ENCODE measurements at regions not wholly inside any gene's neighbourhood (a gene's known extent, or its start where the extent isn't known, plus 50 kb on each side); places are given as distances from the start of the nearest gene placed in this dataset.

GRCh38 chr10:55311848-55312635 is 511.0 kb upstream of the PCDH15 start:
- TF ChIP-seq EZH2 (IDR thresholded peaks at IDR 0.05) = no peak
- no peak for TF ChIP-seq EZH2phosphoT487 (IDR thresholded peaks at IDR 0.05)
- TF ChIP-seq, protein P1, sequence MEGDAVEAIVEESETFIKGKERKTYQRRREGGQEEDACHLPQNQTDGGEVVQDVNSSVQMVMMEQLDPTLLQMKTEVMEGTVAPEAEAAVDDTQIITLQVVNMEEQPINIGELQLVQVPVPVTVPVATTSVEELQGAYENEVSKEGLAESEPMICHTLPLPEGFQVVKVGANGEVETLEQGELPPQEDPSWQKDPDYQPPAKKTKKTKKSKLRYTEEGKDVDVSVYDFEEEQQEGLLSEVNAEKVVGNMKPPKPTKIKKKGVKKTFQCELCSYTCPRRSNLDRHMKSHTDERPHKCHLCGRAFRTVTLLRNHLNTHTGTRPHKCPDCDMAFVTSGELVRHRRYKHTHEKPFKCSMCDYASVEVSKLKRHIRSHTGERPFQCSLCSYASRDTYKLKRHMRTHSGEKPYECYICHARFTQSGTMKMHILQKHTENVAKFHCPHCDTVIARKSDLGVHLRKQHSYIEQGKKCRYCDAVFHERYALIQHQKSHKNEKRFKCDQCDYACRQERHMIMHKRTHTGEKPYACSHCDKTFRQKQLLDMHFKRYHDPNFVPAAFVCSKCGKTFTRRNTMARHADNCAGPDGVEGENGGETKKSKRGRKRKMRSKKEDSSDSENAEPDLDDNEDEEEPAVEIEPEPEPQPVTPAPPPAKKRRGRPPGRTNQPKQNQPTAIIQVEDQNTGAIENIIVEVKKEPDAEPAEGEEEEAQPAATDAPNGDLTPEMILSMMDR (IDR thresholded peaks at IDR 0.05) = no peak

GRCh38 chr10:55310143-55310542 is 509.1 kb upstream of the PCDH15 start:
- TF ChIP-seq, protein P1 (IDR thresholded peaks at IDR 0.05) = no peak
- TF ChIP-seq EZH2phosphoT487 (IDR thresholded peaks at IDR 0.05) (no peak), EZH2 (IDR thresholded peaks at IDR 0.05) (no peak)
- H2AFZ ChIP-seq (replicated peaks) = no peak overlapping the region
- H3K9me3 ChIP-seq (ENCODE audit: low read depth) = no peaks in the 10 kb centered on the region
- no peak overlapping the region for H3K4me2 ChIP-seq
- no peak for DNase-seq (ENCODE audit: low spot score)
- H3K36me3 ChIP-seq = no peaks in the 10 kb centered on the region
- H3K4me1 ChIP-seq = no peaks in the 10 kb centered on the region
- Mint-ChIP-seq H3K36me3 (no peaks in the 10 kb centered on the region), H3K4me1 (no peaks in the 10 kb centered on the region), H3K27me3 (ENCODE audit: insufficient read depth, low read depth) (peaks cover 2% of the 10 kb centered on the region), H3K4me3 (no peak overlapping the region), H3K9me3 (no peaks in the 10 kb centered on the region), H3K27ac (no peak overlapping the region)
- H4K20me1 ChIP-seq (ENCODE audit: low read depth) = no peaks in the 10 kb centered on the region
- H3K27me3 ChIP-seq = no peaks in the 10 kb centered on the region
- no peaks in the 10 kb centered on the region for H3K79me2 ChIP-seq (ENCODE audit: low read depth)
- no peak overlapping the region for H3K4me3 ChIP-seq
- H3K9ac ChIP-seq = no peak overlapping the region
- H3F3A ChIP-seq (ENCODE audit: low read depth) = no peaks in the 10 kb centered on the region
- no peak overlapping the region for H3K27ac ChIP-seq

More at GRCh38 chr10:55311848-55312635, 511.0 kb upstream of the PCDH15 start:
- H3K27ac ChIP-seq = no peak overlapping the region
- peaks cover 2% of the 10 kb centered on the region for H3K27me3 Mint-ChIP-seq (ENCODE audit: insufficient read depth, low read depth)
- no peaks in the 10 kb centered on the region for H3F3A ChIP-seq (ENCODE audit: low read depth)
- no peak overlapping the region for H3K4me3 Mint-ChIP-seq
- no peak overlapping the region for H3K4me2 ChIP-seq
- H3K4me3 ChIP-seq = no peak overlapping the region
- no peaks in the 10 kb centered on the region for H3K36me3 ChIP-seq
- no peaks in the 10 kb centered on the region for H3K27me3 ChIP-seq
- H3K9ac ChIP-seq = no peak overlapping the region
- H3K4me1 ChIP-seq = no peaks in the 10 kb centered on the region
- no peaks in the 10 kb centered on the region for H3K36me3 Mint-ChIP-seq
- H2AFZ ChIP-seq (replicated peaks) = no peak overlapping the region
- no peaks in the 10 kb centered on the region for H3K9me3 ChIP-seq (ENCODE audit: low read depth)
- no peak for DNase-seq (ENCODE audit: low spot score)
- no peak overlapping the region for H3K27ac Mint-ChIP-seq
- no peaks in the 10 kb centered on the region for H3K4me1 Mint-ChIP-seq
- no peaks in the 10 kb centered on the region for H3K9me3 Mint-ChIP-seq
- H3K79me2 ChIP-seq (ENCODE audit: low read depth) = no peaks in the 10 kb centered on the region
- H4K20me1 ChIP-seq (ENCODE audit: low read depth) = no peaks in the 10 kb centered on the region

DNA sequence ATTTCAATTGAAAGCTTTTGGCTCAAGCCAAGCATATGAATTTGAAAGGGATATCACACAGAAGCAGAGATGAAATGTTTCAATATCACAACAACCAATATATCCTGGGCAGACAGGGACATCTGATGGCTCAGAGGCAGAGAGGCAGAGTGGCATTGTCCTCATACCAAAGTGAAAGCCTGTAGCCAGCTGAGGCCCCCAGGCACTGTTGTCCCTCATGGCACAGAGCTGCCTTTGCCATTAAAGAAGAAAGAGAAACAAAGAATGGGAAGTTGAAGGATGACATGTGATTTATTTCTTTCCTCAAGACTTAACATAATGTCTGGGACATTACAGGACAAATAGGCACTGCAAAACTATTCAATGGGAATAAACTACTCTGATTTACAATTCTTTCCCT is 504.3 kb upstream of the PCDH15 start:
- no peaks in the 10 kb centered on the region for H4K20me1 ChIP-seq (ENCODE audit: low read depth)
- no peak overlapping the region for H3K4me3 ChIP-seq
- H3K27ac ChIP-seq = no peak overlapping the region
- H3K79me2 ChIP-seq (ENCODE audit: low read depth) = no peaks in the 10 kb centered on the region
- no peak overlapping the region for H2AFZ ChIP-seq (replicated peaks)
- TF ChIP-seq EZH2 (IDR thresholded peaks at IDR 0.05) (no peak), EZH2phosphoT487 (IDR thresholded peaks at IDR 0.05) (no peak)
- TF ChIP-seq, protein P1 (IDR thresholded peaks at IDR 0.05) = no peak
- no peaks in the 10 kb centered on the region for H3F3A ChIP-seq (ENCODE audit: low read depth)
- H3K27me3 ChIP-seq = no peaks in the 10 kb centered on the region
- Mint-ChIP-seq H3K36me3 (no peaks in the 10 kb centered on the region), H3K4me3 (no peak overlapping the region), H3K27me3 (ENCODE audit: insufficient read depth, low read depth) (no peaks in the 10 kb centered on the region), H3K9me3 (no peaks in the 10 kb centered on the region), H3K4me1 (no peaks in the 10 kb centered on the region), H3K27ac (no peak overlapping the region)
- peak; percentile 3 for DNase-seq (ENCODE audit: low spot score)
- no peaks in the 10 kb centered on the region for H3K9me3 ChIP-seq (ENCODE audit: low read depth)
- no peaks in the 10 kb centered on the region for H3K4me1 ChIP-seq
- no peak overlapping the region for H3K4me2 ChIP-seq
- H3K9ac ChIP-seq = no peak overlapping the region
- H3K36me3 ChIP-seq = no peaks in the 10 kb centered on the region

Data from neural progenitor cell (in vitro differentiated cells).